HuH-7 (cell line): ENCODE measurements at regions not wholly inside any gene's neighbourhood (a gene's known extent, or its start where the extent isn't known, plus 50 kb on each side); places are given as distances from the start of the nearest gene placed in this dataset.
"Not testable (repeated sequence)": the region's sequence is repeated elsewhere in the genome, so short reads cannot be mapped to it uniquely, and the experiment has no call there.

Source experiments
- DNase-seq: peaks from one replicate; pipeline ENCODE4 v3.0.0; 2011; ENCODE audit warnings: low spot score

GRCh38 chr7:68712956-68713495, 885.2 kb upstream of the AUTS2 start:
- no peak for DNase-seq

GRCh38 chr7:68714135-68714534, 884.1 kb upstream of the AUTS2 start:
- not testable (repeated sequence) for DNase-seq

- no peak for DNase-seq
Measured at GRCh38 chr7:68715907-68716306, 882.4 kb upstream of the AUTS2 start.

- no peak for DNase-seq
Measured at GRCh38 chr7:68717176-68717575, 881.1 kb upstream of the AUTS2 start.

GRCh38 chr7:68718097-68718551, 880.2 kb upstream of the AUTS2 start:
- no peak for DNase-seq

- no peak for DNase-seq
Measured at GRCh38 chr7:68720697-68721096, 877.6 kb upstream of the AUTS2 start.

- DNase-seq: no peak
Measured at GRCh38 chr7:68722044-68722443, 876.2 kb upstream of the AUTS2 start.

- no peak for DNase-seq
Measured at GRCh38 chr7:68724965-68725364, 873.3 kb upstream of the AUTS2 start.

- DNase-seq: no peak
Measured at GRCh38 chr7:68725843-68726785, 872.2 kb upstream of the AUTS2 start.

- DNase-seq: not testable (repeated sequence)
Measured at GRCh38 chr7:68728720-68729119, 869.6 kb upstream of the AUTS2 start.

GRCh38 chr7:68729371-68729770, 868.9 kb upstream of the AUTS2 start:
- DNase-seq: no peak

GRCh38 chr7:68730194-68730593, 868.1 kb upstream of the AUTS2 start:
- DNase-seq: no peak

GRCh38 chr7:68730964-68731363, 867.3 kb upstream of the AUTS2 start:
- DNase-seq: no peak

GRCh38 chr7:68733219-68734153, 864.8 kb upstream of the AUTS2 start:
- DNase-seq: no peak

GRCh38 chr7:68734431-68734830, 863.8 kb upstream of the AUTS2 start:
- DNase-seq: no peak

GRCh38 chr7:68739306-68739705, 859.0 kb upstream of the AUTS2 start:
- no peak for DNase-seq

- DNase-seq: no peak
Measured at GRCh38 chr7:68744036-68744435, 854.2 kb upstream of the AUTS2 start.

- DNase-seq: no peak
Measured at GRCh38 chr7:68748934-68749900, 849.1 kb upstream of the AUTS2 start.

GRCh38 chr7:68752485-68753178, 845.6 kb upstream of the AUTS2 start:
- no peak for DNase-seq

- no peak for DNase-seq
Measured at GRCh38 chr7:68754414-68754813, 843.9 kb upstream of the AUTS2 start.
